HG02623 (cell line): ENCODE measurements at regions not wholly inside any gene's neighbourhood (a gene's known extent, or its start where the extent isn't known, plus 50 kb on each side); places are given as distances from the start of the nearest gene placed in this dataset.

Experiments
- ATAC-seq: cut with Tn5 transposase; IDR thresholded peaks from one replicate; pipeline ENCODE4 v1.9.1; 2021; ENCODE audit warnings: moderate library complexity; ENCODE audit not compliant: unreplicated experiment

- ATAC-seq = no peak
These were observed 64.2 kb upstream of the BLID start for GRCh38 chr11:122179961-122180834.

GRCh38 chr11:122178795-122179194 is 62.8 kb upstream of the BLID start:
- no peak for ATAC-seq

GRCh38 chr11:122177238-122177637 is 61.2 kb upstream of the BLID start:
- ATAC-seq = no peak

- no peak for ATAC-seq
These were observed 60.6 kb upstream of the BLID start for GRCh38 chr11:122176651-122177050.

- ATAC-seq = no peak
These were observed 59.3 kb upstream of the BLID start for GRCh38 chr11:122175306-122175705.

- ATAC-seq = no peak
These were observed 57.6 kb upstream of the BLID start for GRCh38 chr11:122173587-122173986.

- no peak for ATAC-seq
These were observed 57.0 kb upstream of the BLID start for GRCh38 chr11:122173074-122173450.

- ATAC-seq = no peak
These were observed 56.5 kb upstream of the BLID start for GRCh38 chr11:122172352-122173073.

GRCh38 chr11:122170815-122171475 is 54.9 kb upstream of the BLID start:
- ATAC-seq = no peak

- no peak for ATAC-seq
These were observed 52.2 kb upstream of the BLID start for GRCh38 chr11:122168218-122168617.

GRCh38 chr11:122167100-122167499 is 51.1 kb upstream of the BLID start:
- no peak for ATAC-seq

GRCh38 chr11:122165607-122166371 is 49.8 kb upstream of the BLID start:
- no peak for ATAC-seq
